Naive thymus-derived CD4-positive, alpha-beta T cell (primary cell): ENCODE measurements at regions not wholly inside any gene's neighbourhood (a gene's known extent, or its start where the extent isn't known, plus 50 kb on each side); places are given as distances from the start of the nearest gene placed in this dataset.

Experiments
- ATAC-seq: fragments of 150-1000 bp; cut with Tn5 transposase; 2 replicates; pipeline ENCODE4 v1.10.0; 2021; ENCODE audit warnings: mild to moderate bottlenecking, moderate library complexity
- CTCF ChIA-PET: fragments of 350-600 bp; sonication (Branson Sonifier 250); formaldehyde crosslinking; loops from one replicate; lab custom pipeline; 2021; ENCODE audit warnings: antibody characterized with exemption; lab: Charles Lee
- POLR2A ChIA-PET: fragments of 350-600 bp; sonication (Branson Sonifier 250); formaldehyde crosslinking; loops from one replicate; lab custom pipeline; 2021; ENCODE audit warnings: antibody characterized with exemption, inconsistent platforms; lab: Charles Lee
- DNase-seq, 9 donors: peaks; one replicate each; pipeline versions ENCODE4 v3.0.0 to v3.0.0-alpha.2; 2020 to 2022; ENCODE audit warnings: mixed read lengths in 1 of 9
- H3K27ac ChIP-seq: one replicate; pipeline ENCODE4 v1.7.0; 2013; ENCODE audit warnings: mild to moderate bottlenecking, low read depth, low read length, moderate library complexity
- H3K27me3 ChIP-seq, 2 donors: one replicate each; pipeline ENCODE4 v1.7.0; 2013; ENCODE audit warnings: low read length in 2 of 2, mild to moderate bottlenecking in 2 of 2, moderate library complexity in 2 of 2; ENCODE audit not compliant: control insufficient read depth in 2 of 2, insufficient read depth in 2 of 2
- H3K36me3 ChIP-seq, 3 experiments: 1 replicate in 2 of 3; 2 replicates in 1 of 3; pipeline ENCODE4 v1.7.0; 2013; ENCODE audit warnings: low read length in 3 of 3, mild to moderate bottlenecking in 3 of 3, moderate library complexity in 1 of 3; ENCODE audit not compliant: insufficient read depth in 3 of 3, control insufficient read depth in 2 of 3
- H3K4me1 ChIP-seq, 2 donors: one replicate each; pipeline ENCODE4 v1.7.0; 2013; ENCODE audit warnings: low read length in 2 of 2, mild to moderate bottlenecking in 2 of 2, moderate library complexity in 1 of 2; ENCODE audit not compliant: control insufficient read depth in 2 of 2, insufficient read depth in 2 of 2
- H3K4me3 ChIP-seq: 2 replicates; pipeline ENCODE4 v1.7.0; 2013; ENCODE audit warnings: mild to moderate bottlenecking, low read length
- H3K9me3 ChIP-seq, 3 experiments: 1 replicate in 2 of 3; 2 replicates in 1 of 3; pipeline ENCODE4 v1.7.0; 2013; ENCODE audit warnings: low read length in 3 of 3; ENCODE audit not compliant: control insufficient read depth in 2 of 3
- H3K27ac Mint-ChIP-seq, 9 donors: one replicate each; pipeline ENCODE4 v1.8.0; 2020 to 2022; ENCODE audit warnings: mixed read lengths in 9 of 9, mild to moderate bottlenecking in 8 of 9, moderate library complexity in 5 of 9, inconsistent platforms in 2 of 9
- H3K27me3 Mint-ChIP-seq, 5 donors: one replicate each; pipeline ENCODE4 v1.8.0; 2021 to 2022; ENCODE audit warnings: mixed read lengths in 5 of 5, mild to moderate bottlenecking in 1 of 5
- H3K36me3 Mint-ChIP-seq, 5 donors: one replicate each; pipeline ENCODE4 v1.8.0; 2020 to 2022; ENCODE audit warnings: mixed read lengths in 5 of 5, mild to moderate bottlenecking in 3 of 5, inconsistent platforms in 1 of 5
- H3K4me1 Mint-ChIP-seq, 7 donors: one replicate each; pipeline ENCODE4 v1.8.0; 2020 to 2022; ENCODE audit warnings: mixed read lengths in 7 of 7, mild to moderate bottlenecking in 3 of 7, inconsistent platforms in 1 of 7
- H3K4me3 Mint-ChIP-seq, 10 donors: one replicate each; pipeline ENCODE4 v1.8.0; 2020 to 2022; ENCODE audit warnings: mild to moderate bottlenecking in 10 of 10, mixed read lengths in 10 of 10, moderate library complexity in 6 of 10, inconsistent platforms in 2 of 10
- H3K9me3 Mint-ChIP-seq, 11 donors: one replicate each; pipeline ENCODE4 v1.8.0; 2020 to 2022; ENCODE audit warnings: mixed read lengths in 11 of 11, mild to moderate bottlenecking in 4 of 11, inconsistent platforms in 1 of 11, moderate library complexity in 1 of 11
- intact Hi-C, 2 donors: fragments of 100-400 bp; cut with micrococcal nuclease; formaldehyde crosslinking; loops; one replicate each; pipeline ENCODE4 v1.15.1; 2023

- no peaks in the 10 kb centered on the region for H3K36me3 ChIP-seq
- H3K27ac ChIP-seq = no peak overlapping the region
- no peaks in the 10 kb centered on the region for H3K27me3 Mint-ChIP-seq
- no peak overlapping the region for H3K4me3 ChIP-seq
- no peaks in the 10 kb centered on the region for H3K4me1 ChIP-seq
- H3K27me3 ChIP-seq = no peaks in the 10 kb centered on the region
- no peak for ATAC-seq
- no peaks in the 10 kb centered on the region for H3K4me1 Mint-ChIP-seq
- H3K4me3 Mint-ChIP-seq = no peak overlapping the region
- H3K9me3 ChIP-seq = no peaks in the 10 kb centered on the region
- intact Hi-C loops = no loop called here
- H3K27ac Mint-ChIP-seq = no peak overlapping the region
- ChIA-PET POLR2A (no interaction called here), CTCF (no interaction called here)
- DNase-seq = no peak
- no peaks in the 10 kb centered on the region for H3K36me3 Mint-ChIP-seq
- H3K9me3 Mint-ChIP-seq = peaks cover 0 to 13% (median 1%) of the 10 kb centered on the region in 11 donors
These were observed 288.7 kb upstream of the CTSO start for GRCh38 chr4:156242390-156242789.

DNA sequence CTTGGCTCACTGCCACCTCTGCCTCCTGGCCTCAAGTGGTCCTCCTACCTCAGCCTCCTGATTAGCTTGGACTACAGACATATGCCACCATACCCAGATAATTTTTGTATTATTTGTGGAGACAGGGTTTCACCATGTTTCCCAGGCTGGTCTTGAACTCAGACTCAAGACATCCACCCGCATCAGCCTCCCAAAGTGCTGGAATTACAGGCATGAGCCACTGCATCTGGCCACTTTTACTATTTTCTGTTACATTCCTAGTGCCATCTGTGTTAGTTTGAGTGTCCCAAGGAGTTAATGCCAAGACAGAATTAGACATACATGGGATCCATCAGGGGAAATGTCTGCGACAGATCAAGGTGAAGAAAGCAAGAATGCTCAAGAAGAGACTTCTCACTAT, 288.2 kb upstream of the CTSO start:
- no peaks in the 10 kb centered on the region for H3K9me3 ChIP-seq
- no peaks in the 10 kb centered on the region for H3K36me3 ChIP-seq
- no peak for ATAC-seq

DNA sequence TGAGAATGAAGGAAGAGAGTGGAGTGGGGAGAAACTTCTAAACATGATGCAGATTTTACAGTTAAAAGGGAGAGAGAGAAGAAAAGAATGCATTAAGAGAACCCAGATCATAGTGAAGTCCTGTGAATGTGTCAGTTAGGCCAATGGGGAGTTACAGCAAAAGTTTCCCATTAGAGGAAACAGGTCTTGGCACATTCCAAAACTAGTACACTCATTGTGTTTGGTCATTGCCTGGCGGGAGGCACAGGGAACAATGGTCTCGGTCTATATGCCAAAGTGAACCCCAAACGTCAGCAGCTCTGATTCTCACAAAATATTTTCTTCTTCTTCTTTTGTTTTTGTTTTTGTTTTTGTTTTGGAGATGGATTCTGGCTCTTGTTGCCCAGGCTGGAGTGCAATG, 284.5 kb upstream of the CTSO start:
- no peak for DNase-seq
- CTCF ChIA-PET = no interaction called here
- H3K4me1 ChIP-seq = no peaks in the 10 kb centered on the region
- H3K27me3 ChIP-seq = no peaks in the 10 kb centered on the region
- Mint-ChIP-seq H3K4me1 (no peaks in the 10 kb centered on the region), H3K27me3 (no peaks in the 10 kb centered on the region), H3K9me3 (peaks cover 0 to 13% (median 2%) of the 10 kb centered on the region in 11 donors), H3K4me3 (no peak overlapping the region), H3K27ac (no peak overlapping the region), H3K36me3 (no peaks in the 10 kb centered on the region)
- no peaks in the 10 kb centered on the region for H3K36me3 ChIP-seq
- H3K9me3 ChIP-seq = no peaks in the 10 kb centered on the region
- no peak overlapping the region for H3K27ac ChIP-seq
- POLR2A ChIA-PET = no interaction called here
- intact Hi-C loops = no loop called here
- no peak for ATAC-seq
- H3K4me3 ChIP-seq = no peak overlapping the region

More for the DNA sequence above, 288.2 kb upstream of the CTSO start:
- Histone ChIP-seq H3K27me3 (no peaks in the 10 kb centered on the region), H3K4me3 (no peak overlapping the region), H3K27ac (no peak overlapping the region), H3K4me1 (no peaks in the 10 kb centered on the region)
- Mint-ChIP-seq H3K4me1 (no peaks in the 10 kb centered on the region), H3K27me3 (no peaks in the 10 kb centered on the region), H3K27ac (no peak overlapping the region), H3K4me3 (no peak overlapping the region), H3K36me3 (no peaks in the 10 kb centered on the region), H3K9me3 (peaks cover 0 to 13% (median 1%) of the 10 kb centered on the region in 11 donors)
- intact Hi-C loops = no loop called here
- CTCF ChIA-PET = no interaction called here
- POLR2A ChIA-PET = no interaction called here
- no peak for DNase-seq

DNA sequence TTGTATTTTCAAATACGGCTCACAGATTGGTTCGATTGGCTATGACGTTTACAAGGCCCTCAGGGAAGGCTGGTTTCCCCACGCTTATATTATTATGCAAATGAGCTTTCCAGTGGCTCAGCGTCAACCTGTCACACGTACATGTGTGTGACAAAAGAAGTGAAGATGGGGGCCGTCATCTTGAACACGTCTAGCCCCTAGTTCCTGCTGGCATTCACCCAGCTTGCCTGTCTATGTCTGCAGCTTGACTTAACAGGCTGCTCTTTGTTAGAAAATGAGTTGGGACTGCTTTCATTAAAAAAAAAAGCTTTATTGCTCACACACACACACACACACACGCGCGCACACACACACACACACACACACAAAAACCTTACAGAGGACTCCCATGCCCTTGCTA, 283.6 kb upstream of the CTSO start:
- DNase-seq (no peak), ATAC-seq (no peak)
- Histone ChIP-seq H3K4me3 (no peak overlapping the region), H3K27me3 (no peaks in the 10 kb centered on the region), H3K9me3 (no peaks in the 10 kb centered on the region), H3K36me3 (no peaks in the 10 kb centered on the region), H3K27ac (no peak overlapping the region), H3K4me1 (no peaks in the 10 kb centered on the region)
- intact Hi-C loops = no loop called here
- Mint-ChIP-seq H3K9me3 (peaks cover 0 to 13% (median 2%) of the 10 kb centered on the region in 11 donors), H3K4me3 (no peak overlapping the region), H3K27ac (no peak overlapping the region), H3K4me1 (no peaks in the 10 kb centered on the region), H3K27me3 (no peaks in the 10 kb centered on the region), H3K36me3 (no peaks in the 10 kb centered on the region)
- POLR2A ChIA-PET = no interaction called here
- CTCF ChIA-PET = no interaction called here

DNA sequence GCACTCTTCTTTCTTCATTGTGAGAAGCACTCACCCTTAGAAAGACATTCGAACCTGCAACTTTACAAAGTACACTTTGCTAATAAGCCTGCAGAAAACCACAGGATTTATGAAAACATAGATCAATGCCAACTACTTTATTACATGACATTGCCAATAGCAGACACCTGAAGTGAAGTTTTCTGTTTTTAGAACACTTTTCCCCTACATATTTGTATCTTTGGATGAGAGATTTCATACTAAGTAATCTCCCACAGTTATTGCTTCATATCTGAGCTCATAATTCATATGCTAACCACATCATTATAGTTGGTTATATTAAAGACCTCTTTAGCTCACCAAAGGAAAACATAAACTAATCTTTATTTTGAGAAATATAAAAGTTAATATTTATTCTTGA, 276.5 kb upstream of the CTSO start:
- intact Hi-C loops = no loop called here
- ATAC-seq (no peak), DNase-seq (no peak)
- Histone ChIP-seq H3K9me3 (no peaks in the 10 kb centered on the region), H3K27ac (no peak overlapping the region), H3K4me3 (no peak overlapping the region), H3K4me1 (no peaks in the 10 kb centered on the region), H3K27me3 (no peaks in the 10 kb centered on the region), H3K36me3 (no peaks in the 10 kb centered on the region)
- ChIA-PET CTCF (no interaction called here), POLR2A (no interaction called here)
- Mint-ChIP-seq H3K27me3 (no peaks in the 10 kb centered on the region), H3K9me3 (peaks cover 0 to 22% (median 0%) of the 10 kb centered on the region in 11 donors), H3K4me1 (no peaks in the 10 kb centered on the region), H3K36me3 (no peaks in the 10 kb centered on the region), H3K4me3 (no peak overlapping the region), H3K27ac (no peak overlapping the region)

GRCh38 chr4:156228676-156229075, 275.0 kb upstream of the CTSO start:
- no peak overlapping the region for H3K27ac ChIP-seq
- CTCF ChIA-PET = no interaction called here
- no peaks in the 10 kb centered on the region for H3K27me3 Mint-ChIP-seq
- H3K27me3 ChIP-seq = no peaks in the 10 kb centered on the region
- H3K4me1 Mint-ChIP-seq = no peaks in the 10 kb centered on the region
- ATAC-seq (no peak), DNase-seq (no peak)
- H3K36me3 Mint-ChIP-seq = no peaks in the 10 kb centered on the region
- H3K4me1 ChIP-seq = no peaks in the 10 kb centered on the region
- no peak overlapping the region for H3K27ac Mint-ChIP-seq
- no peak overlapping the region for H3K4me3 Mint-ChIP-seq
- H3K4me3 ChIP-seq = no peak overlapping the region
- no peaks in the 10 kb centered on the region for H3K9me3 ChIP-seq
- POLR2A ChIA-PET = no interaction called here
- no peaks in the 10 kb centered on the region for H3K36me3 ChIP-seq
- H3K9me3 Mint-ChIP-seq = peaks cover 0 to 18% (median 0%) of the 10 kb centered on the region in 11 donors
- intact Hi-C loops = no loop called here

DNA sequence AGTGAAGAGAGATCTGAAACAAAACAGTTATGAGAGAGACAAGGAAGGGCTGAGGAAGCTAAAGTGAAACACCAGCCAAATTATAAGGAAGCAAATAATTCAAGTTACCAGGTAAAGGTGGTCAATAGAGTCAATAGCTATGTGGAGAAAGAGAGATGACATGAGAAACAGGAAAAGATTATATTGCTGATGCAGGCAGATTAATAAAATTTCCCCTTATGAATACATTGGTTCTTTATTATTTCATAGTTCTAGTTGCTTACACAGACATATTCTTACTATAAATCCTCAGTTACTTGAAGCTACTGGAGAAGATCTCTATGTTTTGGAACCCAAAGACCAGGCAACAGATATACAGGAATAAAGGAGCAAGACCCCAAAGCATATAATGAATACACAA, 273.7 kb upstream of the CTSO start:
- Mint-ChIP-seq H3K4me3 (no peak overlapping the region), H3K27me3 (no peaks in the 10 kb centered on the region), H3K9me3 (peaks cover 0 to 18% (median 0%) of the 10 kb centered on the region in 11 donors), H3K36me3 (no peaks in the 10 kb centered on the region), H3K4me1 (no peaks in the 10 kb centered on the region), H3K27ac (no peak overlapping the region)
- ATAC-seq (no peak), DNase-seq (no peak)
- Histone ChIP-seq H3K4me1 (no peaks in the 10 kb centered on the region), H3K4me3 (no peak overlapping the region), H3K36me3 (no peaks in the 10 kb centered on the region), H3K27ac (no peak overlapping the region), H3K9me3 (no peaks in the 10 kb centered on the region), H3K27me3 (no peaks in the 10 kb centered on the region)
- POLR2A ChIA-PET = no interaction called here
- intact Hi-C loops = no loop called here
- CTCF ChIA-PET = no interaction called here
